GM18505 (cell line): ENCODE measurements at regions not wholly inside any gene's neighbourhood (a gene's known extent, or its start where the extent isn't known, plus 50 kb on each side); places are given as distances from the start of the nearest gene placed in this dataset.
"Not testable (repeated sequence)": the region's sequence is repeated elsewhere in the genome, so short reads cannot be mapped to it uniquely, and the experiment has no call there.

Experiments
- ATAC-seq: cut with Tn5 transposase; IDR thresholded peaks from one replicate; pipeline ENCODE4 v1.9.1; 2021; ENCODE audit not compliant: unreplicated experiment
- POLR2A ChIP-seq: IDR thresholded peaks from 4 replicates; pipeline ENCODE4 v1.6.1; 2011; ENCODE audit warnings: borderline replicate concordance; ENCODE audit not compliant: insufficient read depth, insufficient read length; ENCODE audit errors: extremely low read depth

DNA sequence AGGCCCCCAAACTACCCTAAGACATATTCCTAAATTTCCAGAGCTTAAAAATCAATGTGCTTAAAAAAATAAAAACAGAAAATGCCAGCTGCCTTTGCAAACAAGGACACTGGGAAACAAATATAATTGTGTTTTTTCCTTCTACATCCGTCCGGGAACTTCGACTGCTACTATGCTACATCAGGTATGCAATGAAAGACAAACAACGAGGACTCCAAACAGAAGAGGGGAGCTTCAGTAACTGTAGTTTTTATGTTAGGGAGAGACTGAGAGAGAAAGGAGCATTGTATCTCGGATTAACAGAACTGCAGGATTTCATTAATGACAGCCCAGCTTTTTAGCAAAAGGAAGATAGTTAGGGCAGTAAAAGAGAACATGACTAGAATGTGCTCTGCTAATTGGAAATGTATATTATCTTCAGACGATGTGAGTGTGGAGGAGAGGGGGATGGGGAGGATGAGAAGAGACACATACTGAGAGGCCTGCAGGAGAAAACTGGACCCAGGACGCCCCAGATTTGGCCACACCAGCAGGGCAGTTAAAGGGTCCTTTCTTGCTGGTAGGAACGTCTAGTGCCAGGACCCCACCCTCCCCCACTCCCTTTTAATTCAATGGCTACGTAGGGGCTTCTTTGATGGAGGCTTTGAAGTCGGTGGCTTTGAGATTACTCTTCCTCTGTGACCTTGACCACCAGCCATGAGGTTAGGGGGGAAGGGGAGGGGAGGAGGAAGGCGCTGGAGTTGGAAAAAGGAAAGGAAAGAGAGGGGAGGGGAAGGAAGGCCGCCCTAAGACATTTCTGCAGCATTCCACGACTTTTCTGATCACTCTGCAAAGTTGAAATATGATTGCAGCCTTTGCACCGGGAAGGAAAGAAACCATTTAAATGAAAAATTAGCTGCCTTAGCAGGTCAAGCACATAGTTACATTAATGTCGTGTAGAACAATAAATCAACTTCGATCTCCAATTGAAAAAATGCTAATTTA lies 187.1 kb downstream of the BLID start:
- ATAC-seq = no peak
- TF ChIP-seq POLR2A = no peak

DNA sequence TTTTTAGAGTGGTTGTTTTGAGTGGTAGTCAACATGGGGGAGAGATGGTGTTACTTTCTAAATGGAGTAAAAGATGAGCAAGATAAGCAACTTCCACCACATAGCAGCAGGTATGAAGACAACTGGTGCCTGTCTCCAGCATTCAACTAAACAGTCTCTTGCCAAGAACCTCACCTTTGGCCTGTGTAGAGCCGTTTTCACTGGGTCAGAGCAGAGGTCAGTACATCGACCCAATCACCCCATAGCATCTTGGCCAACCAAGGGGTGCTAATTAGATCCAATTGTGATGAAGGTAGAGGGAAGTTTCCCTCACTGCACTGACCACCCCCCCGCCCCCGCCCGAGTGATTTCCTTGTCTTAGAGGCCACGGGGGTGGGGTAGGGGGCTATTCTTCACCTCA lies 188.2 kb downstream of the BLID start:
- ATAC-seq = no peak

DNA sequence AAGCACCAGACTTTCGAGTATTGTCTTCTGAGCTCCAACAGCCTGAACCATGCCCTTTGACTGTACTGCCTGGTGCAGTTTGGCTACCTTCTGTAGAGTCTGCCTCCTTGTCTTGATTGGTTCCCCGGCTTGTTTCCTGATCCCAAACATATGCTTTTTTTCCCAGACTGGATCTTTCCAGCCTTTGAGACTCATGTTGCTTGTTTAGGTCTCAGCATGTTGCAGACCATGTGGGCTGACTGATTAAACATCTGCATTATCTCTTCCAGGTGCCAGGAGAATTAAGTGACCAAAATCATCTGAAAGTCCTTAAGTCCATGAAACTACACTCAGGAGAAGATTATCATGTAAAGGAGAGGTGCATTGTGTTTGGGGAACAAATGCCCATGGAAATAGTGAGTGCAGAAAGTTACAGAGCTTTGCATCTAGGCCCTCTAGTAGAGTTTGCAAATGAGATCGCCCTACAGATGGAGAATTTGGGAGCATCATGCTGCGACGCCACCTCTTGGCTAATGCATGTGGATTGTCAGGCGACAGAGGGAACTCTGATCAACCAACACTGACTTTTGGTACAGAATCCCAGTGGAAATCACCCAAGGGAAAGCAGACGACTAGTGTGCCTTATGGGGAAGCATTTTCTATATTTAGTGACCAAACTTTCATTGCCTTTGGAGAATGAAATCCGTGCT lies 188.8 kb downstream of the BLID start:
- no peak for ATAC-seq
- TF ChIP-seq POLR2A = no peak

More for the DNA sequence above, 188.2 kb downstream of the BLID start:
- TF ChIP-seq POLR2A = no peak

DNA sequence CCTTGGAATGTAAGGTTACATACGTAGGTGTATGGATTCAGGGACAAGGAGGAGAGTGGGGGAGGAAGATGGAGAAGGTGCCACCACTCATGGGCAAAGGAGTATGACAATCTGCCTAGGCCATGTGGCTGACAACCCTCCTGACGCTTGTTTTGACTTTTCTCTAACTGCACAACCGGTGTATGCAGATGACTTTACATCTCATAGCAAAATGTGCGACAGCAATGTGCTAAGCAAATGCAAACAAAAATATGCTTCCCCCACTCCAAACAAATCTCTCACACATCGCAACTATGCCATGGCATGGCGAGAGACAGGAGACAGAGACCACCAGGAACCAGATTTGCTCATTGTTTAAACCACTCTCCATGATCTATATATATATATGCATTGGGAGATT lies 191.8 kb downstream of the BLID start:
- TF ChIP-seq POLR2A = no peak
- ATAC-seq = no peak

DNA sequence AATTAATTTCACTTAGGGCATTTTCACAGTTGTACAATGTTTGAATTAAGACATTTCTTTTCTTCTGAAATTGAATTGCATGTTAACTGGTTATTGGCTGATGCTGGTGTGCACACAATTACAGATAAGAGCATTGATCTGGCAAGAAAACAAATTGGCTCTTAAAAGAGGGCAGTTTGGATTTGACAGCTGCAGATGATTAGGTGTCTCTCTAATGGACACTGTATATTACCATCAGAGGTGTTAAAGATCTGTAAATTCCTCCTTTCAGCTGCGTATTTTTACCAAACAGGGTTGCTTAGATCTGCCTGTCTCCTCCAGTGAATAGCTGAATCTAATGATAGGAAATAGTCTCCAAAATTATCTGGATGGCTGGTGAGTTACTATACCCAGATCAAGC lies 198.5 kb downstream of the BLID start:
- TF ChIP-seq POLR2A = no peak
- no peak for ATAC-seq

DNA sequence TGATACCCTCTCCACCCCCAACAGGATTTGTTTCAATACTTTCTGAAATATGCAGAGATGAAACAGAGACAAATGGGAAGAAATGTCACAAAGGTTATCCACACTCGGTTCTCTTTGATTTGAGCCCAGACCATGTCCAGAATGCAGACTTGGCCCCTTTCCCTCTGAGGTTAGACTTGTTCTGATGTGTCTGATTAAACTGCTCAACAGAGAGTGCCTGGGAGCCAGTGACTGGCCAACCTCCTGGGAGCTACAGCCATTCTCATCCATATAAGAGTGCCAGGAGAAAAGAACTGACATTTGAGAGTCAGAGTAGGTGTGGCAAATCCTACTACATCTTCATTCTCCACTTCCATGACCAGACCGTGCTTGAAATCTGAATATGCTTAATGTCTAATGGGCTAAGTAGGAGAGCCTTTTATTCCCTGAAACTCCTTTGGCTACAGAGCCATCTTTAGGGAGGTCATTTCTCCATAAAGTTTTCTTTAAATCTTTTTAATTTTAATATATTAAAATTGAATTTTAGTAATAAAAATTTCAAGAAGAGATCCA lies 201.4 kb downstream of the BLID start:
- no peak for ATAC-seq
- no peak for TF ChIP-seq POLR2A

DNA sequence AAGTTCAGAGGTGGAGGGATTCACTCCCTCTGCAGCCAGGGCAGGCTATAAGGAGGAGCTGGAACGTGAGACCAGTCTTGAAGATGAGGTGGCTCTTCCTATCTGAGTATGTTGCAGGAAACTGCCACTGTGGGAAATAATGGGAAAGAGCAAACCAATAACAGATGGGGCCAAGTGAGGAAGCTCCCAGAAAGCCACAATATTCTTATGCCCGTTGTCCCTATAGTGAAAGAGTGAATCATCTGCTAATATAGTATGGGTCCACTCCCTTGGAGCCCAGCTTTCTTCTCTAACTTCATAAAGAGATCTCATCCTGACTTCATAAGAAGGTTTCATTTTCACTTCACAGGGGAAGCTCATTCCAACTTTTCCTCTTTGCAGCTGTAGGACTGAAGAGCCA lies 206.4 kb downstream of the BLID start:
- ATAC-seq = no peak
- TF ChIP-seq POLR2A = no peak

DNA sequence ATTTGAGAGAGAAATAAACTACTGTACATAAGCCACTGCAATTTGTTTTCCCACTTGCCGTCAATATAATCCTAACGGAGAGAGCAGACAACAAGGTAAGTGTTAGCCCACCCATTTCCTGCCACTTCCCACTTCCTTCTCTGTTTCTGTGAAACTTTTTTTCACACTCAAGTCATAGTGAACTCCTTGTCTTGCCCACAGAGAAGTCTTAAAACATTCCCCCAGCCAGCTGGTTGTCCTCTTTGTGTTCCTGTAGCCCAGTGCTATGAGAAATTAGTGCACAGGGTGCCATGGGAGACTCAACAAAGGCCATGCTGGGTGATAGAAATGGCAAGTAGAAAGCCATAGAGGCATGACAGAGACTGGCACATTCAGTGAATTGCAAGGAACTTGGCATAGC lies 208.6 kb downstream of the BLID start:
- TF ChIP-seq POLR2A = no peak
- no peak for ATAC-seq

DNA sequence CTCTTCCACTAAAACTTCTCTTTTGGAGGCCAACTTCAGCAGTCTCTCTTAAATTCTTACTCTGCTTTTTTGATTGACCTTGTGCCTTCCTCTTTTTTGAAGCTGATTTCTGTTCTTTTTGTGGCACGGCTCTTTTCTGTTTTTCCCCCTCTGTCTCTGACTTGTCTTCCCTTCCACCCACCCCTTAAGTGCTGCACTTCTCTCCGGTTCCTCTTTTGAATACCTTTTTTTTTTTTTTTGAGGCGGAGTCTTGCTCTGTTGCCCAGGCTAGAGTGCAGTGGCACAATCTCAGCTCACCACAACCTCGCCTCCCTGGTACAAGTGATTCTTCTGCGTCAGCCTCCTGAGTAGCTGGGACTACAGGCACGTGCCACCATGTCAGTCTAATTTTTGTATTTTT lies 211.9 kb downstream of the BLID start:
- no peak for TF ChIP-seq POLR2A
- ATAC-seq = no peak

DNA sequence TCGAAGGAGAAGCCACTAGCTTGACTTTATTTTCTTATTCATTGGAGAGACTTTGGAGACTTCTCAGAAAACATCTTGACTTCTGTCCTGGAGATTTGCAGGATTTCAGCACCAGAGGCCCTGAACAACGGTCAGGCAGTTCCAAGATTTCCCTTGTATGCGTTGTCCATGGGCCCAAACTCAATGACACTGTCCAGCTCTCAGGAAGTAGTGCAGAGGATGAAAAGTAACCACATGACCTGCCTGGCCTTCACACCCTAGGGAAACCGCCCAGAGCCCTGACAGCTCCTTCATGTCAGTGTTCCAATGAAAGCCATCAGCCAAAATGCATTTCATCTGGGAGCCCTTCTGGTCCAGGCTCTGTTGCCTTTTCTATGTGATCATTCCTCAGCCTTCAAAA lies 214.1 kb downstream of the BLID start:
- ATAC-seq = no peak
- TF ChIP-seq POLR2A = no peak

DNA sequence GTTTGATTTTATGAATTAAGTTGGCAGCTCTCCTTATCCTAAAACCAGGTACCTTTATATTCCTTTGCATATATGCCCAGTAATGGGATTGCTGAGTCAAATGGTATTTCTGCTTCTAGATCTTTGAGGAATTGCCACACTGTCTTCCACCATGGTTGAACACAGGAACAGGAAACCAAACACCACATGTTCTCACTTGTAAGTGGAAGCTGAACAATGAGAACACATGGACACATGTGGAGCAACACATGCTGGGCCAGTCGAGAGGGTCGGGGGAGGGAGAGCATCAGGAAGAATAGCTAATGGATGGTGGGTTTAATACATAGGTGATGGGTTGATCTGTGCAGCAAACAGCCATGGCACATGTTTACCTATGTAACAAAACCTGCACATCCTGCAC lies 214.6 kb downstream of the BLID start:
- ATAC-seq = not testable (repeated sequence)

DNA sequence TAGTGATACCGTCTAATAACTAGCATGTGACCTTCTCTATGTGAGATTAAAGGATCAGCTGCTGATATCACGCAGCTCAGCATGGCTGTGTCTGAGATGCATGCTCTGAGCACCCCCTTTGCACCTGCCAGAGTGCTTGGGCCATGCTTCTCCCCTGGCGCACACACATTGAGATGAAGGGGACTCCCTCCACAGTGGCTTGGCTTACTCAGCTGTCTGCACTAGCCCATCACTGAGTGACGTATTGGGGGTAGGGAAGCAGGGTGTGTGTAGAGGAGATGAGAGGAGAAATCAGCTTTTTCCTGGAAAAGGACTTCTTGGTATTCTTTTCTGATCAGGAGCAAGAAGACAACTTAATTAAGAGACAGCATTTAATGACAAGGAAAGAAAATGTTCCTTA lies 216.5 kb downstream of the BLID start:
- no peak for ATAC-seq
- no peak for TF ChIP-seq POLR2A

DNA sequence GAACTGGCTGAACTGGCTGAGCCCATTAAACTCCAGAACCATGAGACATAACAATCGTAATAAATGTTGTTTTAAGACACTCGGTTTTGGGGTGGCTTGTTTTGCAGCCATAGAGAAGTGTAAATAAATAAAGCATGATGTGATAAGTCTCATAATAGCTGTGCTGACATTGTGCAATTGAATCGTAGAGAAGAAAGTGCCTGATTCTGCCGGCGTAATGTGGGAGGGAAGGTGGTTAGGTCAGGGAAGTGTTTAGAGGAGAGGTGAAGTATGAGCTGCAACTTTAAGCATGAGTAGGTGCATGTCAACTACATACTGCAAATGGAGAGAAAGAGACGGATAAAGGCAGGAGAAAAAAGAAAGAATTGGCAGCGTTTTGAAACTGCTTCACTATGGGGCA lies 217.1 kb downstream of the BLID start:
- no peak for ATAC-seq
- no peak for TF ChIP-seq POLR2A

DNA sequence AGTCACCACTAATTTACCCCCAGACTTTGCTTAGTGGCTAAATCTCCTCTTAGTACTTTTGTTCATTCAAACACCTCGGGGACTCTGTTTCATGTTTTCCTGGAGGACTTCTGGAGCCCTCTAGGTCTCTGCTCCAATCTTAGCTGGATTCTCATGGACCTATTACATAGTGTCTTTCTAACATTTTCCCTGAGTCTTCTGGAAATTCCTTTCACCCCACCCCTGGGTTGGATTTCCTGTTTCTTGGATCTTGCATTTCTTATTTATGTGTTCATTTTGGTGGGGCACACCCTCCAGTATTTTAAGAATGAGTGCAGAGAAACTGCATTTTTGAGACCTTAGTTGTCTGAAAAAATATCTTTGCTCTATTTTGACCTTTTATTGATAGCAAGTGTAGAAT lies 220.1 kb downstream of the BLID start:
- no peak for TF ChIP-seq POLR2A
- ATAC-seq = no peak
